ENCODE measurements at regions not wholly inside any gene's neighbourhood (a gene's known extent, or its start where the extent isn't known, plus 50 kb on each side); places are given as distances from the start of the nearest gene placed in this dataset.

- no peak for DNase-seq (ENCODE audit: low spot score)
Observed at GRCh38 chr13:39282400-39282972, 244.2 kb downstream of the NHLRC3 start.

- no peak for DNase-seq (ENCODE audit: low spot score)
Observed at GRCh38 chr13:39283072-39283471, 244.8 kb downstream of the NHLRC3 start.

- DNase-seq (ENCODE audit: low spot score): no peak
Observed at GRCh38 chr13:39284801-39285388, 246.6 kb downstream of the NHLRC3 start.
